Esophagus muscularis mucosa (tissue), 3 donors: ENCODE measurements at regions not wholly inside any gene's neighbourhood (a gene's known extent, or its start where the extent isn't known, plus 50 kb on each side); places are given as distances from the start of the nearest gene placed in this dataset.
"Not testable (repeated sequence)": the region's sequence is repeated elsewhere in the genome, so short reads cannot be mapped to it uniquely, and the experiment has no call there.

Experiments used
- POLR2A ChIP-seq: fragments of 450-650 bp; IDR thresholded peaks from one replicate; pipeline ENCODE4 v1.6.1; 2017; ENCODE audit warnings: antibody characterized with exemption, moderate library complexity, mild to moderate bottlenecking, low read depth
- POLR2AphosphoS5 ChIP-seq, 2 donors: sonication (generic); formaldehyde crosslinking; IDR thresholded peaks; one replicate each; pipeline ENCODE4 v1.6.1; 2017; ENCODE audit warnings: antibody characterized with exemption in 2 of 2
- TF ChIP-seq, protein P1 (sequence below), 3 experiments: fragments of 200-600 bp in 2 of 3; fragments of 450-650 bp in 1 of 3; sonication (generic) in 2 of 3; IDR thresholded peaks; one replicate each; pipeline ENCODE4 v1.5.1; 2017 to 2019; ENCODE audit warnings: antibody characterized with exemption in 3 of 3, mild to moderate bottlenecking in 2 of 3, moderate library complexity in 1 of 3

DNA sequence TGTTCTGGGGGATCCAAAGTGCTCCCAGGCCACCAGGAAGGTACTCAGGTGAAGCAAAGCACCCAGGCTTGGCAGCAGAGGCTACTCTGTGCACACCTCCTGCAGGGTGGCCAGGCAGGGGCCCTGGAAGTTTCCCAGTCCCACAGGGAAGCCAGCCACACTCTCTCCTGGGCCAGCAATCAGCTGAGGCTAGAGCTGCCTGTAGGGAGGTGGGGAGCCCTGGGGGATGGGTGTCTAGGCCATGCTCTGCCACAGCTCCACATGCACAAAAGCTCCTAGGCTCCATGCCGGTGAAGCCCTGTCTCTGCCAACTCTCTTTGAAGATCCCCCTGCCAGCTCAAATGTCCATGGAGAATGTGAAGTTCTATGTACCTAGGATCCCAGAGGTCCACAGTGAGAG is 231.4 kb downstream of the SPATA31A6 start:
- TF ChIP-seq, protein P1, sequence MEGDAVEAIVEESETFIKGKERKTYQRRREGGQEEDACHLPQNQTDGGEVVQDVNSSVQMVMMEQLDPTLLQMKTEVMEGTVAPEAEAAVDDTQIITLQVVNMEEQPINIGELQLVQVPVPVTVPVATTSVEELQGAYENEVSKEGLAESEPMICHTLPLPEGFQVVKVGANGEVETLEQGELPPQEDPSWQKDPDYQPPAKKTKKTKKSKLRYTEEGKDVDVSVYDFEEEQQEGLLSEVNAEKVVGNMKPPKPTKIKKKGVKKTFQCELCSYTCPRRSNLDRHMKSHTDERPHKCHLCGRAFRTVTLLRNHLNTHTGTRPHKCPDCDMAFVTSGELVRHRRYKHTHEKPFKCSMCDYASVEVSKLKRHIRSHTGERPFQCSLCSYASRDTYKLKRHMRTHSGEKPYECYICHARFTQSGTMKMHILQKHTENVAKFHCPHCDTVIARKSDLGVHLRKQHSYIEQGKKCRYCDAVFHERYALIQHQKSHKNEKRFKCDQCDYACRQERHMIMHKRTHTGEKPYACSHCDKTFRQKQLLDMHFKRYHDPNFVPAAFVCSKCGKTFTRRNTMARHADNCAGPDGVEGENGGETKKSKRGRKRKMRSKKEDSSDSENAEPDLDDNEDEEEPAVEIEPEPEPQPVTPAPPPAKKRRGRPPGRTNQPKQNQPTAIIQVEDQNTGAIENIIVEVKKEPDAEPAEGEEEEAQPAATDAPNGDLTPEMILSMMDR (IDR thresholded peaks at IDR 0.05), result not testable (repeated sequence)
- not testable (repeated sequence) for TF ChIP-seq POLR2A; POLR2AphosphoS5 (IDR thresholded peaks at IDR 0.05)
